H1 (cell line): ENCODE measurements at regions not wholly inside any gene's neighbourhood (a gene's known extent, or its start where the extent isn't known, plus 50 kb on each side); places are given as distances from the start of the nearest gene placed in this dataset.

ENCODE experiments used
- CTCF ChIA-PET: fragments of 300-600 bp; sonication (Branson Sonifier 250); formaldehyde crosslinking; loops from one replicate; lab custom pipeline; 2021; ENCODE audit not compliant: partially characterized antibody; lab: Charles Lee
- POLR2A ChIA-PET: fragments of 300-600 bp; sonication (Branson Sonifier 250); formaldehyde crosslinking; loops from one replicate; lab custom pipeline; 2021; ENCODE audit warnings: inconsistent platforms; ENCODE audit not compliant: partially characterized antibody; lab: Charles Lee
- DNase-seq, 2 experiments: peaks; one replicate each; pipeline versions ENCODE4 v3.0.0 to v3.0.0-alpha.2; 2010 to 2022; ENCODE audit warnings: low spot score in 2 of 2, low read depth in 1 of 2, mixed read lengths in 1 of 2
- FAIRE-seq: peaks from 2 replicates; lab custom pipeline; 2011; peaks lifted over from hg19 to GRCh38; lab: Jason Lieb, UNC
- H2AFZ ChIP-seq: 2 replicates; pipeline ENCODE4 v1.8.1; 2012; ENCODE audit warnings: low read length, inconsistent platforms
- H2AK5ac ChIP-seq: 2 replicates; pipeline ENCODE4 v1.6.1; 2013; ENCODE audit warnings: low read depth, low read length
- H2BK120ac ChIP-seq: replicated peaks from 2 replicates; pipeline ENCODE3; 2013; ENCODE audit warnings: low read depth, low read length, inconsistent platforms
- H2BK12ac ChIP-seq: 2 replicates; pipeline ENCODE4 v1.6.1; 2013; ENCODE audit warnings: low read depth, low read length
- H2BK15ac ChIP-seq: 2 replicates; pipeline ENCODE4 v1.6.1; 2013; ENCODE audit warnings: low read length
- H2BK20ac ChIP-seq: 2 replicates; pipeline ENCODE4 v1.6.1; 2013; ENCODE audit warnings: low read length
- H2BK5ac ChIP-seq: 2 replicates; pipeline ENCODE4 v1.6.1; 2013; ENCODE audit warnings: low read depth, low read length
- H3K14ac ChIP-seq: 2 replicates; pipeline ENCODE4 v1.6.1; 2013; ENCODE audit warnings: inconsistent platforms; ENCODE audit not compliant: insufficient read length
- H3K18ac ChIP-seq: 2 replicates; pipeline ENCODE4 v1.6.1; 2013; ENCODE audit warnings: low read length; ENCODE audit errors: extremely low read depth
- H3K23ac ChIP-seq: 2 replicates; pipeline ENCODE4 v1.6.1; 2013; ENCODE audit warnings: inconsistent platforms; ENCODE audit not compliant: insufficient read length
- H3K23me2 ChIP-seq: 2 replicates; pipeline ENCODE4 v1.6.1; 2013; ENCODE audit warnings: low read depth, low read length
- H3K27ac ChIP-seq: 2 replicates; pipeline ENCODE4 v1.6.1; 2011; ENCODE audit warnings: low read depth, low read length, inconsistent platforms
- H3K27me3 ChIP-seq, 4 experiments: replicated peaks in 1 of 4; 1 replicate in 1 of 4; 2 replicates in 3 of 4; pipeline versions ENCODE4 v1.6.1 to v1.8.1; 2011 to 2013; ENCODE audit warnings: low read length in 3 of 4, mild to moderate bottlenecking in 3 of 4, inconsistent platforms in 2 of 4, mixed read lengths in 2 of 4, moderate library complexity in 1 of 4; ENCODE audit not compliant: control insufficient read depth in 3 of 4, insufficient read depth in 3 of 4; ENCODE audit errors: extremely low read depth in 1 of 4
- H3K36me3 ChIP-seq, 4 experiments: 2 replicates each; pipeline versions ENCODE4 v1.6.1 to v1.8.1; 2011 to 2013; ENCODE audit warnings: mild to moderate bottlenecking in 4 of 4, low read length in 3 of 4, moderate library complexity in 2 of 4, control low read depth in 1 of 4, inconsistent platforms in 1 of 4; ENCODE audit not compliant: insufficient read depth in 4 of 4, control insufficient read depth in 2 of 4
- H3K4ac ChIP-seq: replicated peaks from 2 replicates; pipeline ENCODE3; 2013; ENCODE audit warnings: low read length, low read depth, mixed read lengths, inconsistent platforms; ENCODE audit not compliant: insufficient read length
- H3K4me1 ChIP-seq, 4 experiments: replicated peaks in 1 of 4; 1 replicate in 1 of 4; 2 replicates in 3 of 4; pipeline versions ENCODE4 v1.6.1 to v1.8.1; 2011 to 2013; ENCODE audit warnings: low read length in 3 of 4, inconsistent platforms in 2 of 4, mixed read lengths in 1 of 4; ENCODE audit not compliant: insufficient read depth in 4 of 4, control insufficient read depth in 3 of 4
- H3K4me2 ChIP-seq, 2 experiments: 2 replicates each; pipeline versions ENCODE4 v1.6.1 to v1.8.1; 2011 to 2013; ENCODE audit warnings: low read depth in 2 of 2, low read length in 2 of 2, control low read depth in 1 of 2, inconsistent platforms in 1 of 2, mild to moderate bottlenecking in 1 of 2; ENCODE audit not compliant: insufficient read depth in 1 of 2
- H3K4me3 ChIP-seq, 4 experiments: fragments of 200-600, 300-600 bp in 1 of 4; sonication (generic), shearing (Covaris generic), sonication (Bioruptor Twin) in 1 of 4; 2 replicates each; pipeline versions ENCODE4 v1.5.1 to v1.8.1; 2011 to 2016; ENCODE audit warnings: low read length in 4 of 4, low read depth in 3 of 4, control low read depth in 2 of 4, inconsistent platforms in 2 of 4, mild to moderate bottlenecking in 2 of 4, mixed read lengths in 1 of 4, moderate library complexity in 1 of 4; ENCODE audit not compliant: insufficient read depth in 2 of 4; ENCODE audit errors: extremely low read depth in 1 of 4
- H3K56ac ChIP-seq: replicated peaks from 2 replicates; pipeline ENCODE3; 2013; ENCODE audit warnings: low read depth, mild to moderate bottlenecking, mixed read lengths, low read length, inconsistent platforms; ENCODE audit not compliant: insufficient read length
- H3K79me1 ChIP-seq: 2 replicates; pipeline ENCODE4 v1.6.1; 2013; ENCODE audit warnings: low read depth, low read length, control low read depth
- H3K79me2 ChIP-seq, 2 experiments: 2 replicates each; pipeline versions ENCODE4 v1.6.1 to v1.8.1; 2012 to 2013; ENCODE audit warnings: low read length in 2 of 2, mild to moderate bottlenecking in 2 of 2, inconsistent platforms in 1 of 2; ENCODE audit not compliant: insufficient read depth in 2 of 2, control insufficient read depth in 1 of 2
- H3K9ac ChIP-seq, 4 experiments: replicated peaks in 1 of 4; 1 replicate in 1 of 4; 2 replicates in 3 of 4; pipeline versions ENCODE4 v1.6.1 to v1.8.1; 2011 to 2013; ENCODE audit warnings: low read depth in 3 of 4, low read length in 3 of 4, control low read depth in 2 of 4, mild to moderate bottlenecking in 2 of 4, moderate library complexity in 2 of 4, inconsistent platforms in 1 of 4; ENCODE audit errors: extremely low read depth in 1 of 4
- H3K9me3 ChIP-seq, 2 experiments: 2 replicates each; pipeline versions ENCODE4 v1.6.1 to v1.8.1; 2012 to 2013; ENCODE audit warnings: mild to moderate bottlenecking in 2 of 2, moderate library complexity in 2 of 2, control low read depth in 1 of 2, inconsistent platforms in 1 of 2, low read depth in 1 of 2, low read length in 1 of 2, mixed read lengths in 1 of 2; ENCODE audit not compliant: insufficient read depth in 2 of 2
- H4K20me1 ChIP-seq, 2 experiments: replicated peaks in 1 of 2; 2 replicates each; pipeline versions ENCODE3 to v1.8.1; 2011 to 2013; ENCODE audit warnings: inconsistent platforms in 2 of 2, low read length in 2 of 2, mild to moderate bottlenecking in 1 of 2; ENCODE audit not compliant: insufficient read depth in 2 of 2, control insufficient read depth in 1 of 2
- H4K5ac ChIP-seq: 2 replicates; pipeline ENCODE4 v1.6.1; 2013; ENCODE audit warnings: low read length, low read depth, mixed read lengths, inconsistent platforms; ENCODE audit not compliant: insufficient read length
- H4K8ac ChIP-seq: 2 replicates; pipeline ENCODE4 v1.8.0; 2013; ENCODE audit warnings: mild to moderate bottlenecking, moderate library complexity, low read length, inconsistent platforms; ENCODE audit not compliant: insufficient read depth; ENCODE audit errors: extremely low read depth
- H4K91ac ChIP-seq: replicated peaks from 2 replicates; pipeline ENCODE3; 2013; ENCODE audit warnings: low read length, mixed read lengths, inconsistent platforms; ENCODE audit not compliant: insufficient read length
- CTCF ChIP-seq, 3 experiments: IDR thresholded peaks; 1 replicate in 2 of 3; 2 replicates in 1 of 3; pipeline versions ENCODE4 v1.5.1 to v1.6.1; 2011; ENCODE audit warnings: low read length in 3 of 3, mild to moderate bottlenecking in 3 of 3, inconsistent platforms in 2 of 3, low read depth in 1 of 3, moderate library complexity in 1 of 3; ENCODE audit not compliant: insufficient read depth in 1 of 3; ENCODE audit errors: control extremely low read depth in 1 of 3
- FOSL1 ChIP-seq: IDR thresholded peaks from 2 replicates; pipeline ENCODE4 v1.6.1; 2011; ENCODE audit warnings: mild to moderate bottlenecking, low read depth, low read length, moderate library complexity; ENCODE audit not compliant: insufficient read depth
- YY1 ChIP-seq: IDR thresholded peaks from 2 replicates; pipeline ENCODE4 v1.6.1; 2011; ENCODE audit warnings: low read depth, mild to moderate bottlenecking, low read length
- WGBS, 2 experiments: shearing (Covaris generic) in 1 of 2; methylation state at CpG; one replicate each; pipeline versions ENCODE4 v1.1.6 to v1.1.7; 2013 to 2015; ENCODE audit warnings: low lambda C conversion rate in 2 of 2, mixed read lengths in 2 of 2, inconsistent platforms in 1 of 2, low coverage in 1 of 2, missing lambda C conversion rate in 1 of 2; ENCODE audit not compliant: insufficient replicate concordance in 2 of 2, insufficient coverage in 1 of 2, insufficient read length in 1 of 2; ENCODE audit errors: extremely low coverage in 1 of 2, missing lambda C conversion rate in 1 of 2; 5-methylcytosine and 5-hydroxymethylcytosine counted together

- Histone ChIP-seq H3K23ac (no peak overlapping the region), H3K9me3 (peaks cover 45 to 84% of the 10 kb centered on the region in 2 experiments), H2BK20ac (no peak overlapping the region), H4K20me1 (no peaks in the 10 kb centered on the region), H2BK15ac (no peak overlapping the region), H3K4me1 (no peaks in the 10 kb centered on the region), H3K27me3 (peaks cover 0 to 3% (median 0%) of the 10 kb centered on the region in 4 experiments; a peak in 2 of 7 replicates), H3K4ac (no peak overlapping the region), H3K23me2 (no peaks in the 10 kb centered on the region; the same call in 1 of the 2 replicates), H3K56ac (no peak overlapping the region), H2BK120ac (no peak overlapping the region), H4K5ac (no peak overlapping the region), H4K91ac (no peak overlapping the region)
- POLR2A ChIA-PET: no interaction called here
- 72% methylated on average over 23 of the region's 24 CpGs; no CpG with 5 or more reads in 1 of the 2 experiments for WGBS, 2 experiments
- TF ChIP-seq FOSL1 (no peak), CTCF (IDR thresholded peaks at IDR 0.05; ENCODE audit: control extremely low read depth in 1 of 3, insufficient read depth in 1 of 3, low read depth in 1 of 3, low read length in 3 of 3) (no peak), YY1 (no peak)
- TF ChIP-seq, all 59 proteins: peak for 0
- Histone ChIP-seq H2AK5ac (no peak overlapping the region), H2BK12ac (no peak overlapping the region), H3K36me3 (peaks cover 0 to 6% (median 0%) of the 10 kb centered on the region in 4 experiments; a peak in 1 of 8 replicates), H3K79me2 (no peaks in the 10 kb centered on the region), H4K8ac (no peak overlapping the region), H2BK5ac (no peak overlapping the region), H2AFZ (no peak overlapping the region), H3K4me3 (no peak overlapping the region), H3K18ac (no peak overlapping the region), H3K27ac (no peak overlapping the region), H3K9ac (no peak overlapping the region), H3K79me1 (no peaks in the 10 kb centered on the region), H3K4me2 (no peak overlapping the region), H3K14ac (no peak overlapping the region)
- DNase-seq: no peak
- CTCF ChIA-PET: no interaction called here
- FAIRE-seq: no peak
These were observed 1379.2 kb upstream of the DEFB115 start for GRCh38 chr20:29878281-29878741.
